HepG2 (cell line): ENCODE measurements at regions not wholly inside any gene's neighbourhood (a gene's known extent, or its start where the extent isn't known, plus 50 kb on each side); places are given as distances from the start of the nearest gene placed in this dataset.

ENCODE experiments used
- EHMT2 ChIP-seq: fragments of 200-600 bp; sonication (generic); IDR thresholded peaks from 2 replicates; pipeline ENCODE4 v1.7.0; 2017; ENCODE audit warnings: antibody characterized with exemption, low read depth, low read length, borderline replicate concordance
- RAD21 ChIP-seq: fragments of 450-650 bp; formaldehyde crosslinking; IDR thresholded peaks from 2 replicates; pipeline ENCODE4 v1.5.0; 2020; ENCODE audit warnings: mild to moderate bottlenecking

- no peak for TF ChIP-seq EHMT2
- no peak for TF ChIP-seq RAD21 (CRISPR knock-in tag)
Measured at GRCh38 chr2:238520359-238520886, 93.7 kb downstream of the ASB1 start.
